Lower leg skin (tissue), 4 donors: ENCODE measurements at regions not wholly inside any gene's neighbourhood (a gene's known extent, or its start where the extent isn't known, plus 50 kb on each side); places are given as distances from the start of the nearest gene placed in this dataset.

Experiments
- DNase-seq, 2 donors: peaks; one replicate each; pipeline ENCODE4 v3.0.0-alpha.2; 2019; ENCODE audit warnings: low spot score in 2 of 2
- H3K4me3 ChIP-seq: fragments of 200-600 bp; sonication (generic); 2 replicates; pipeline ENCODE4 v1.5.1; 2017; ENCODE audit warnings: mild to moderate bottlenecking, low read depth; ENCODE audit not compliant: poor library complexity, severe bottlenecking
- CTCF ChIP-seq, 3 donors: fragments of 450-650 bp; IDR thresholded peaks; one replicate each; pipeline ENCODE4 v1.5.1; 2016; ENCODE audit warnings: antibody characterized with exemption in 3 of 3, mild to moderate bottlenecking in 3 of 3, moderate library complexity in 2 of 3
- POLR2A ChIP-seq, 2 donors: fragments of 450-650 bp; IDR thresholded peaks; one replicate each; pipeline ENCODE4 v1.6.1; 2016 to 2017; ENCODE audit warnings: antibody characterized with exemption in 2 of 2, mild to moderate bottlenecking in 1 of 2, moderate library complexity in 1 of 2
- whole genome bisulfite sequencing, 2 donors: methylation state at CpG; one replicate each; pipeline ENCODE4 v1.1.5; 2018; 5-methylcytosine and 5-hydroxymethylcytosine counted together
- intact Hi-C: fragments of 100-400 bp; cut with DNase I; formaldehyde crosslinking; loops from one replicate; pipeline ENCODE4 v1.15.0; 2023; ENCODE audit warnings: low total_unique reads

GRCh38 chr2:111219285-111219684 is 98.6 kb downstream of the BCL2L11 start:
- DNase-seq = no peak
- no peak overlapping the region for H3K4me3 ChIP-seq
- intact Hi-C loops = no loop called here

DNA sequence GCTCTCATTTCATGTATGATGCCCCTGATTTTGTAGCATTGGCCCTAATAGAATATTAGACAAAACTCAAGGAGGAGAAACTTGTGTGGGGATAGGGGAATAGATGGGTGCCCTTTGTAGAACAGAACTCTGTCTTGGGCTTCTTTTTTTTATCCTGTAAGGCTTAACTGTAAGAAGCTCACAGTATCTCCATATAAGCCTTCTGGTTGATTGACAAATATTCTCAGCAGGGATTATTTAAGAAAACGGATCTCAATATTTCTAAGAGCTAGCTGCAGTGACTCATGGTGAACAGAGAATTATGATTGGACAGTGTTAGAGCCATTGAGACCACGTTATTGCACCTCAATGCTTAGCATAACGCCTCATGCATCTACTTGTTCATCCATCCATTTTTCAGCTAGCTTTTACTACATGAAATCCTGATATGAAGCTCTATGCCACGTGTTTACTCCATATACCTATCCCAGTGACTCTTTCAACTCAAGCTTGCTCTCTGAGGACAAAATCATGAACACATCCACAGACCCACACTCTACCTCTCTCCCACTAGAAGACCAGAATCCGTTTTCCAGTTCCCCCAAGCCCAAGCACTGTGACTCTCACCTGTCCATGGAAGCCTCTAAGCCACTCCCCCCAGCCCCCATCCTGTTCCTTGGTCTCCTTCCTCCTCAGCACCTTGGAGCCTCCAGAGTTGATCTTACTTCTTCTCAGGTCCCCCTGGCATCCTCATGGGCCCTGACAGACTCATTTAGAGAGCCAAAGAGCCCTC is 99.2 kb downstream of the BCL2L11 start:
- WGBS, 2 donors = 86% methylated on average over 5 of the region's 5 CpGs
- TF ChIP-seq CTCF (IDR thresholded peaks at IDR 0.05) = no peak
- TF ChIP-seq POLR2A (IDR thresholded peaks at IDR 0.05) = no peak
- DNase-seq = no peak
- H3K4me3 ChIP-seq = no peak overlapping the region
- intact Hi-C loops = no loop called here

More at GRCh38 chr2:111219285-111219684, 98.6 kb downstream of the BCL2L11 start:
- WGBS, 2 donors = 75 to 76% methylated on average over 6 of the region's 6 CpGs
- no peak for TF ChIP-seq CTCF (IDR thresholded peaks at IDR 0.05)
- no peak for TF ChIP-seq POLR2A (IDR thresholded peaks at IDR 0.05)

GRCh38 chr2:111220962-111221361 is 100.2 kb downstream of the BCL2L11 start:
- no peak for DNase-seq
- H3K4me3 ChIP-seq = no peak overlapping the region
- TF ChIP-seq POLR2A (IDR thresholded peaks at IDR 0.05) = no peak
- TF ChIP-seq CTCF (IDR thresholded peaks at IDR 0.05) = no peak
- WGBS, 2 donors = 98 to 100% methylated on average over 1 of the region's 1 CpG
- intact Hi-C loops = no loop called here

GRCh38 chr2:111221701-111222100 is 101.0 kb downstream of the BCL2L11 start:
- intact Hi-C loops = no loop called here
- TF ChIP-seq POLR2A (IDR thresholded peaks at IDR 0.05) (no peak), CTCF (IDR thresholded peaks at IDR 0.05) (no peak)
- H3K4me3 ChIP-seq = no peak overlapping the region
- DNase-seq = no peak
- 92 to 96% methylated on average over 3 of the region's 3 CpGs for WGBS, 2 donors

DNA sequence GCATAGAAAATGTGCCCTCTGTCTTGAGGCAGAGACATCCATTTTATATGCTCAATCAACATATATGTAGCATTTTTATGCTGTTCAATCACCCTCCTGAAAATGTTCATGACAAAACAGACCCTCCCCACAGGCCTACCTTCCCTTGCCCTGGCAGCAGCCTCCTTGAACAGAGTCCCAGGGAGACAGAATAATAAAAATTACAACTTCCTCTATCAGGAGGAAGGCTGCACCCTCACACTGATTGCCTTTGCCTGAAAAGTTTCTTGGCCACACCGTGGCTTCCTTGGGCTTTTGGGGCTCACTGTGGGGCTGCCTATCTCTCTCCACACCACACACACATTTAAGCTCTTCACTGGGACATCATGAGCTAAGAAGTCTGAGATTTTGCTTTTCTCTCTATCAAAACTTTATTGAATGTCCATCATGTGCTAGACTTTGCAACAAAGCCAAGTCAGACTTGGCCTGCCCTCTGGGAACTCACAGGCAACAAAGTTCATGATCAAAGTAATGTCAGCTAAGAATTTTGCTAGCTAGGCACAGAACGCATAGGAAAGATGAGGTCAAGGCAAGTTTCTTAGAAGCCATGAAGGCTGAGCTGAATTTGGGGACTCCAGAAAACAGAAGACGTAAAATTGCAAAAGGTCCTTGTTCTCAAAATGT is 101.6 kb downstream of the BCL2L11 start:
- intact Hi-C loops = no loop called here

More for the DNA sequence above, 101.6 kb downstream of the BCL2L11 start:
- TF ChIP-seq POLR2A (IDR thresholded peaks at IDR 0.05) (no peak), CTCF (IDR thresholded peaks at IDR 0.05) (no peak)
- 82 to 86% methylated on average over 3 of the region's 3 CpGs for WGBS, 2 donors
- no peak for DNase-seq
- no peak overlapping the region for H3K4me3 ChIP-seq
